ENCODE measurements at regions not wholly inside any gene's neighbourhood (a gene's known extent, or its start where the extent isn't known, plus 50 kb on each side); places are given as distances from the start of the nearest gene placed in this dataset.
A peak's percentile ranks its signal among the peaks of the same experiment; 100 is the strongest.

GRCh38 chr10:80861882-80862281 lies 324.2 kb downstream of the SH2D4B start:
- FAIRE-seq: no peak

GRCh38 chr10:80870282-80870681 lies 332.6 kb downstream of the SH2D4B start:
- FAIRE-seq: no peak

GRCh38 chr10:80871083-80871482 lies 333.4 kb downstream of the SH2D4B start:
- FAIRE-seq: no peak

- no peak for FAIRE-seq
These were observed 340.6 kb downstream of the SH2D4B start for GRCh38 chr10:80878330-80878729.

GRCh38 chr10:80890146-80890545 lies 352.4 kb downstream of the SH2D4B start:
- FAIRE-seq: no peak

- FAIRE-seq: no peak
These were observed 355.6 kb downstream of the SH2D4B start for GRCh38 chr10:80893256-80893655.

- FAIRE-seq: no peak
These were observed 356.6 kb downstream of the SH2D4B start for GRCh38 chr10:80894311-80894791.

- FAIRE-seq: no peak
These were observed 357.2 kb downstream of the SH2D4B start for GRCh38 chr10:80894797-80895467.

GRCh38 chr10:80896076-80896475 lies 358.4 kb downstream of the SH2D4B start:
- FAIRE-seq: no peak

- no peak for FAIRE-seq
These were observed 359.3 kb downstream of the SH2D4B start for GRCh38 chr10:80896959-80897358.

- FAIRE-seq: no peak
These were observed 363.0 kb downstream of the SH2D4B start for GRCh38 chr10:80900661-80901060.

- no peak for FAIRE-seq
These were observed 370.9 kb downstream of the SH2D4B start for GRCh38 chr10:80908611-80909010.

GRCh38 chr10:80909254-80909653 lies 371.6 kb downstream of the SH2D4B start:
- FAIRE-seq: no peak

GRCh38 chr10:80917636-80918035 lies 379.9 kb downstream of the SH2D4B start:
- no peak for FAIRE-seq

- no peak for FAIRE-seq
These were observed 383.3 kb downstream of the SH2D4B start for GRCh38 chr10:80921032-80921431.

GRCh38 chr10:80924063-80924952 lies 386.6 kb downstream of the SH2D4B start:
- peak; percentile 96 for FAIRE-seq

- no peak for FAIRE-seq
These were observed 389.8 kb downstream of the SH2D4B start for GRCh38 chr10:80927419-80928078.

- no peak for FAIRE-seq
These were observed 401.2 kb downstream of the SH2D4B start for GRCh38 chr10:80938903-80939302.

GRCh38 chr10:80945264-80945880 lies 407.7 kb downstream of the SH2D4B start:
- peak; percentile 90 for FAIRE-seq

GRCh38 chr10:80946073-80946472 lies 408.4 kb downstream of the SH2D4B start:
- no peak for FAIRE-seq

GRCh38 chr10:80946957-80947726 lies 409.4 kb downstream of the SH2D4B start:
- FAIRE-seq: no peak

- no peak for FAIRE-seq
These were observed 412.1 kb downstream of the SH2D4B start for GRCh38 chr10:80949785-80950184.

All from islet of Langerhans (tissue), 1 donor.